SU-DHL-6 (cell line): ENCODE measurements at regions not wholly inside any gene's neighbourhood (a gene's known extent, or its start where the extent isn't known, plus 50 kb on each side); places are given as distances from the start of the nearest gene placed in this dataset.

Experiments
- H2AFZ ChIP-seq: fragments of 200-600 bp; sonication (generic); 2 replicates; pipeline ENCODE4 v1.6.1; 2014; ENCODE audit warnings: low read depth, mild to moderate bottlenecking, moderate library complexity, mixed read lengths, antibody characterized with exemption, low read length; ENCODE audit not compliant: severe bottlenecking
- H3F3A ChIP-seq: fragments of 200-600 bp; shearing (Covaris generic); 2 replicates; pipeline ENCODE4 v1.6.0; 2016; ENCODE audit warnings: antibody characterized with exemption, mild to moderate bottlenecking; ENCODE audit not compliant: insufficient read depth
- H3K27ac ChIP-seq: fragments of 200-600 bp; sonication (generic); 2 replicates; pipeline ENCODE4 v1.5.1; 2016; ENCODE audit warnings: low read depth, mild to moderate bottlenecking, low read length, moderate library complexity, mixed read lengths
- H3K27me3 ChIP-seq: fragments of 200-600 bp; sonication (generic), shearing (Covaris generic); 2 replicates; pipeline ENCODE4 v1.6.0; 2014; ENCODE audit warnings: mild to moderate bottlenecking, low read length
- H3K36me3 ChIP-seq: fragments of 200-600 bp; sonication (generic); 2 replicates; pipeline ENCODE4 v1.6.1; 2014; ENCODE audit warnings: mild to moderate bottlenecking, low read length, mixed read lengths
- H3K4me2 ChIP-seq: fragments of 300-600, 200-600 bp; shearing (Covaris generic), sonication (generic); 2 replicates; pipeline ENCODE4 v1.6.0; 2014; ENCODE audit warnings: low read length, low read depth, mild to moderate bottlenecking; ENCODE audit not compliant: poor library complexity, severe bottlenecking
- H3K4me3 ChIP-seq: fragments of 200-600 bp; sonication (generic); 2 replicates; pipeline ENCODE4 v1.5.1; 2014; ENCODE audit warnings: antibody characterized with exemption, low read length, mild to moderate bottlenecking, mixed read lengths; ENCODE audit not compliant: insufficient read depth, poor library complexity, severe bottlenecking
- H3K79me2 ChIP-seq: fragments of 200-600 bp; sonication (generic); 2 replicates; pipeline ENCODE4 v1.6.1; 2014; ENCODE audit warnings: mild to moderate bottlenecking, low read length, moderate library complexity; ENCODE audit not compliant: insufficient read depth
- H3K9ac ChIP-seq: fragments of 200-600 bp; sonication (generic); 2 replicates; pipeline ENCODE4 v1.7.0; 2014; ENCODE audit warnings: mild to moderate bottlenecking, low read length
- H3K9me2 ChIP-seq: fragments of 200-600 bp; sonication (generic); replicated peaks from 2 replicates; pipeline ENCODE4 v1.6.1; 2014; ENCODE audit warnings: low read length; ENCODE audit not compliant: insufficient read depth
- H3K9me3 ChIP-seq: fragments of 200-600 bp; sonication (generic); 2 replicates; pipeline ENCODE4 v1.6.1; 2014; ENCODE audit warnings: low read length, mixed read lengths; ENCODE audit not compliant: insufficient read depth
- H4K20me1 ChIP-seq: fragments of 200-600 bp; sonication (generic); 2 replicates; pipeline ENCODE4 v1.6.1; 2014; ENCODE audit warnings: low read depth, mild to moderate bottlenecking, antibody characterized with exemption, low read length, moderate library complexity, mixed read lengths
- EZH2phosphoT487 ChIP-seq: fragments of 200-600 bp; sonication (generic), shearing (Covaris generic); conservative IDR thresholded peaks from 2 replicates; pipeline ENCODE4 v1.6.1; 2018; ENCODE audit warnings: mild to moderate bottlenecking, antibody characterized with exemption, low read length, moderate library complexity, mixed read lengths
- TF ChIP-seq, protein P1 (sequence below): fragments of 200-600 bp; sonication (generic); IDR thresholded peaks from one replicate; pipeline ENCODE4 v1.5.1; 2017; ENCODE audit warnings: antibody characterized with exemption, mild to moderate bottlenecking, low read length, moderate library complexity; ENCODE audit not compliant: insufficient read depth, poor library complexity, severe bottlenecking

DNA sequence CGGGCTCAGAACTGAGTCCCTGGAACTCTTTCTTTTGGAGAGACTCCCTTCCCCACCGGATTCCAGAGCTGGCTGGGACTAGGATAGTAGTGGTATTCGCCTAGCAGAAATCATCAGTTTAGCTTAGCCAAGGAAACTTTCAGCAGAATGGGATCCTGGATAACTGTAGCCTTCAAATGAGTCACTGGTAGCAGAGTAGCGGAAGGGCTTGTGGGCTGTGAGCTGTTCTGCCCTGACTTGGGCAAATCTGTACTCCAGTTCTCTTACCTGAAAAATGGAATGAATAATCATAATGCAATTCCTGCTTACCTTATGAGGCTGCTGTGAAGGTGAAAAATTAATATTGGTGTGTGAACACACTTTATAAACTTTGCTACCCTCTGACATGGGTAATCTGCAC is 244.3 kb upstream of the CHD6 start:
- Histone ChIP-seq H3K9me2 (no peaks in the 10 kb centered on the region), H4K20me1 (no peaks in the 10 kb centered on the region), H3K79me2 (no peaks in the 10 kb centered on the region), H3K4me3 (no peak overlapping the region), H3K9me3 (no peaks in the 10 kb centered on the region), H3K9ac (no peak overlapping the region), H3K4me2 (no peak overlapping the region), H3K27ac (no peak overlapping the region), H2AFZ (no peak overlapping the region), H3K27me3 (no peaks in the 10 kb centered on the region), H3K36me3 (no peaks in the 10 kb centered on the region), H3F3A (no peaks in the 10 kb centered on the region)
- TF ChIP-seq, protein P1, sequence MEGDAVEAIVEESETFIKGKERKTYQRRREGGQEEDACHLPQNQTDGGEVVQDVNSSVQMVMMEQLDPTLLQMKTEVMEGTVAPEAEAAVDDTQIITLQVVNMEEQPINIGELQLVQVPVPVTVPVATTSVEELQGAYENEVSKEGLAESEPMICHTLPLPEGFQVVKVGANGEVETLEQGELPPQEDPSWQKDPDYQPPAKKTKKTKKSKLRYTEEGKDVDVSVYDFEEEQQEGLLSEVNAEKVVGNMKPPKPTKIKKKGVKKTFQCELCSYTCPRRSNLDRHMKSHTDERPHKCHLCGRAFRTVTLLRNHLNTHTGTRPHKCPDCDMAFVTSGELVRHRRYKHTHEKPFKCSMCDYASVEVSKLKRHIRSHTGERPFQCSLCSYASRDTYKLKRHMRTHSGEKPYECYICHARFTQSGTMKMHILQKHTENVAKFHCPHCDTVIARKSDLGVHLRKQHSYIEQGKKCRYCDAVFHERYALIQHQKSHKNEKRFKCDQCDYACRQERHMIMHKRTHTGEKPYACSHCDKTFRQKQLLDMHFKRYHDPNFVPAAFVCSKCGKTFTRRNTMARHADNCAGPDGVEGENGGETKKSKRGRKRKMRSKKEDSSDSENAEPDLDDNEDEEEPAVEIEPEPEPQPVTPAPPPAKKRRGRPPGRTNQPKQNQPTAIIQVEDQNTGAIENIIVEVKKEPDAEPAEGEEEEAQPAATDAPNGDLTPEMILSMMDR, result no peak
- no peak for TF ChIP-seq EZH2phosphoT487

DNA sequence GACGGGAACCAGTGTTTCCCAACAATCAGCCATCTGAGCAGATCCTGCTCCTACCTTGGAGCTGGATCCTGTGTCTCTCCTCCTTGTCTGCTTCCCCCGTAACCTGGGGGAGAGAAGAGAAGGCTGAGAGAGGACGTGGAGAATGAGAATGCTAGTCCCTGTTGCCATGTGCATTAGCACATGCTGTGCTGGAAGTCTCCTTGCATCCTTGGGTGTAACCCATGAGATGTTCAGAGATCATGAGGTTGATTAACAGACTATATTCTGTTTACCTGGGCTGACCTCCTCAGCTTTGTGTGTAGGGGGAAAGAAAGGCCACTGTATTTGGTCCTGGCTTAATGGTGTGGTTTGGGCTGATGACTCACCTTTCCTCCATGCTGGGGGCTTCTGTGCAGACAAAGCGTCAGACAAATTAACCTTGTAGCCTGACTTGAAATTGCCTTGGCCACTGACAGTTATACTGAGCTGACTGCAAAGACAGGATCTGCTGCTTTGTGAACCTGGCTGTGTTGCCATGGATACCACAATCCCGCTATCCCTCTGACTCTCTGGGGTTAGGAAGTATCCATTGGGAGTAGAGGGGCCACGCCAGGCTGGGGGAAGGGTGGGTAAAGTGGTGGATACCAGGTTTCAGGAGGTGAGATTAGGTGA is 243.7 kb upstream of the CHD6 start:
- Histone ChIP-seq H2AFZ (no peak overlapping the region), H4K20me1 (no peaks in the 10 kb centered on the region), H3K9me3 (no peaks in the 10 kb centered on the region), H3K4me2 (no peak overlapping the region), H3F3A (no peaks in the 10 kb centered on the region), H3K9me2 (no peaks in the 10 kb centered on the region), H3K36me3 (no peaks in the 10 kb centered on the region), H3K27ac (no peak overlapping the region), H3K27me3 (no peaks in the 10 kb centered on the region), H3K9ac (no peak overlapping the region), H3K4me3 (no peak overlapping the region), H3K79me2 (no peaks in the 10 kb centered on the region)
- TF ChIP-seq EZH2phosphoT487, result no peak
- TF ChIP-seq, protein P1, result no peak

DNA sequence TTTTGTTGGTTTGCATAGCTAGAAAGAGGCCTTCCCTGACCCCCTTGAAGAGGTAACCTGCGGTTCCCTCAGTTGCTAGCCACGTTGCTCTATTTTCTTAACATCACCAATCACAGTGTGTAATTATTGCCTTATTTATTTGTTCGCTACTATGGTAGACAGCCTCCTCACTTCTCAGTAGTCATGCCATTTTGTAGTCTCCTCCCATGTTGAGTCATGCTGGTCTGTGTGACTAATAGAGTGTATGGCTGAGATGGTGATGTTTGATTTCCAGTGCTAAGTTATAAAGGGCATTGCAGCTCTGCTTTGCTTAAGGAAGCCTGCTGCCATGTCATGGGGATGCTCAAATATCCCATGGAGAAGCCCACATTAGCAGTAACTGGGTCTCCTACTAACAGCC is 236.6 kb upstream of the CHD6 start:
- Histone ChIP-seq H3K9me2 (no peaks in the 10 kb centered on the region), H3K27me3 (no peaks in the 10 kb centered on the region), H4K20me1 (no peaks in the 10 kb centered on the region), H2AFZ (no peak overlapping the region), H3K79me2 (no peaks in the 10 kb centered on the region), H3K9ac (no peak overlapping the region), H3F3A (no peaks in the 10 kb centered on the region), H3K4me2 (no peak overlapping the region), H3K4me3 (no peak overlapping the region), H3K27ac (no peak overlapping the region), H3K9me3 (no peaks in the 10 kb centered on the region), H3K36me3 (no peaks in the 10 kb centered on the region)
- TF ChIP-seq, protein P1, result no peak
- TF ChIP-seq EZH2phosphoT487, result no peak
